DOHH2 (cell line): ENCODE measurements at regions not wholly inside any gene's neighbourhood (a gene's known extent, or its start where the extent isn't known, plus 50 kb on each side); places are given as distances from the start of the nearest gene placed in this dataset.

Experiments used
- H3F3A ChIP-seq: fragments of 200-600 bp; sonication (generic), shearing (Covaris generic); 2 replicates; pipeline ENCODE4 v1.6.0; 2016; ENCODE audit warnings: antibody characterized with exemption, mild to moderate bottlenecking; ENCODE audit not compliant: control insufficient read depth, insufficient read depth
- H3K27ac ChIP-seq: fragments of 200-600 bp; sonication (generic); 2 replicates; pipeline ENCODE4 v1.5.1; 2014; ENCODE audit warnings: low read depth, mild to moderate bottlenecking, low read length, moderate library complexity
- H3K27me3 ChIP-seq: fragments of 200-600 bp; sonication (generic); 2 replicates; pipeline ENCODE4 v1.6.1; 2014; ENCODE audit warnings: mild to moderate bottlenecking, low read length, mixed read lengths; ENCODE audit not compliant: control insufficient read depth
- H3K36me3 ChIP-seq: fragments of 200-600 bp; sonication (generic); 2 replicates; pipeline ENCODE4 v1.6.1; 2014; ENCODE audit warnings: mild to moderate bottlenecking, low read length, moderate library complexity, mixed read lengths; ENCODE audit not compliant: control insufficient read depth
- H3K4me1 ChIP-seq: fragments of 200-600 bp; sonication (generic); 2 replicates; pipeline ENCODE4 v1.6.1; 2014; ENCODE audit warnings: mild to moderate bottlenecking, low read length, mixed read lengths; ENCODE audit not compliant: control insufficient read depth
- H3K4me2 ChIP-seq: fragments of 200-600 bp; sonication (generic); 2 replicates; pipeline ENCODE4 v1.6.0; 2014; ENCODE audit warnings: mild to moderate bottlenecking, low read length, moderate library complexity
- H3K4me3 ChIP-seq: fragments of 200-600 bp; sonication (generic); 2 replicates; pipeline ENCODE4 v1.5.1; 2014; ENCODE audit warnings: mild to moderate bottlenecking, low read length, mixed read lengths
- H3K79me2 ChIP-seq: fragments of 200-600 bp; sonication (generic); 2 replicates; pipeline ENCODE4 v1.6.1; 2014; ENCODE audit warnings: mild to moderate bottlenecking, low read length, mixed read lengths; ENCODE audit not compliant: control insufficient read depth
- H3K9me2 ChIP-seq: fragments of 200-600 bp; sonication (generic); replicated peaks from 2 replicates; pipeline ENCODE4 v1.6.1; 2014; ENCODE audit warnings: mild to moderate bottlenecking, low read length, mixed read lengths; ENCODE audit not compliant: control insufficient read depth
- H3K9me3 ChIP-seq: fragments of 200-600 bp; sonication (generic); 2 replicates; pipeline ENCODE4 v1.6.1; 2014; ENCODE audit warnings: antibody characterized with exemption, low read length, mixed read lengths; ENCODE audit not compliant: control insufficient read depth, insufficient read depth
- H4K20me1 ChIP-seq: fragments of 200-600 bp; sonication (generic); 2 replicates; pipeline ENCODE4 v1.6.0; 2014; ENCODE audit warnings: low read depth, mild to moderate bottlenecking, antibody characterized with exemption, low read length, moderate library complexity; ENCODE audit not compliant: control insufficient read depth, insufficient read depth
- EZH2phosphoT487 ChIP-seq: fragments of 200-600 bp; sonication (generic); IDR thresholded peaks from 2 replicates; pipeline ENCODE4 v1.6.1; 2017; ENCODE audit warnings: borderline replicate concordance, mild to moderate bottlenecking, antibody characterized with exemption, low read length, moderate library complexity, mixed read lengths
- TF ChIP-seq, protein P1 (sequence below): fragments of 200-600 bp; sonication (generic); IDR thresholded peaks from one replicate; pipeline ENCODE4 v1.5.1; 2014; ENCODE audit warnings: antibody characterized with exemption, mild to moderate bottlenecking, low read depth, low read length; ENCODE audit not compliant: poor library complexity, severe bottlenecking

DNA sequence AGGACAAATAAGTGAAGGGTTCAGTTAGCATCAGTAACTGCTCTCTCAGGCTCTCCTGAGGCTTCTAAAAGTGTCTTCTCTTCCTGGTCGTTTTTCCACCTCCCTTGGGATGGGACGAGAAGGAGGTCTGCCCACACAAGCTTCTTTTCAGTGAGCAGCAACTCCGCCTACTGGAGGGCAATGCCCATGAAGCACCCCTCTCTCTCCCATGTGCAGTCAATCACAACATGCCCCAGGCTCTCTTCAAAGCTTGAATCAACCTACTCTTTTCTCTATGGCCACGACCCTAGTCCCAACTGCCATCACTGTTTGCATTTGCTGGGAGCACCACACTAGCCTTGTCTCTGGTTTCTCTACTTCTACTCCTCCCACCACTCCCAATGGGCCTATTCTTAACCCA is 135.6 kb downstream of the RPS24 start:
- Histone ChIP-seq H3K4me1 (peaks cover 9% of the 10 kb centered on the region), H3K27me3 (peaks cover 12% of the 10 kb centered on the region; the same call in 1 of the 2 replicates)
- TF ChIP-seq EZH2phosphoT487: no peak
- TF ChIP-seq, protein P1, sequence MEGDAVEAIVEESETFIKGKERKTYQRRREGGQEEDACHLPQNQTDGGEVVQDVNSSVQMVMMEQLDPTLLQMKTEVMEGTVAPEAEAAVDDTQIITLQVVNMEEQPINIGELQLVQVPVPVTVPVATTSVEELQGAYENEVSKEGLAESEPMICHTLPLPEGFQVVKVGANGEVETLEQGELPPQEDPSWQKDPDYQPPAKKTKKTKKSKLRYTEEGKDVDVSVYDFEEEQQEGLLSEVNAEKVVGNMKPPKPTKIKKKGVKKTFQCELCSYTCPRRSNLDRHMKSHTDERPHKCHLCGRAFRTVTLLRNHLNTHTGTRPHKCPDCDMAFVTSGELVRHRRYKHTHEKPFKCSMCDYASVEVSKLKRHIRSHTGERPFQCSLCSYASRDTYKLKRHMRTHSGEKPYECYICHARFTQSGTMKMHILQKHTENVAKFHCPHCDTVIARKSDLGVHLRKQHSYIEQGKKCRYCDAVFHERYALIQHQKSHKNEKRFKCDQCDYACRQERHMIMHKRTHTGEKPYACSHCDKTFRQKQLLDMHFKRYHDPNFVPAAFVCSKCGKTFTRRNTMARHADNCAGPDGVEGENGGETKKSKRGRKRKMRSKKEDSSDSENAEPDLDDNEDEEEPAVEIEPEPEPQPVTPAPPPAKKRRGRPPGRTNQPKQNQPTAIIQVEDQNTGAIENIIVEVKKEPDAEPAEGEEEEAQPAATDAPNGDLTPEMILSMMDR: no peak

GRCh38 chr10:78170026-78170475 is 136.4 kb downstream of the RPS24 start:
- H3K4me2 ChIP-seq: no peak overlapping the region

More for the DNA sequence above, 135.6 kb downstream of the RPS24 start:
- Histone ChIP-seq H3K4me2 (no peak overlapping the region), H3K9me2 (no peaks in the 10 kb centered on the region), H3K79me2 (no peaks in the 10 kb centered on the region), H4K20me1 (no peaks in the 10 kb centered on the region), H3K9me3 (no peaks in the 10 kb centered on the region), H3K36me3 (no peaks in the 10 kb centered on the region), H3F3A (no peaks in the 10 kb centered on the region), H3K27ac (no peak overlapping the region), H3K4me3 (no peak overlapping the region)

GRCh38 chr10:78171633-78172400 is 138.2 kb downstream of the RPS24 start:
- TF ChIP-seq, protein P1: no peak
- no peak for TF ChIP-seq EZH2phosphoT487
- H3K79me2 ChIP-seq: no peaks in the 10 kb centered on the region
- H3F3A ChIP-seq: no peaks in the 10 kb centered on the region
- no peaks in the 10 kb centered on the region for H3K36me3 ChIP-seq
- H3K27ac ChIP-seq: no peak overlapping the region
- no peaks in the 10 kb centered on the region for H3K9me3 ChIP-seq
- no peak overlapping the region for H3K4me3 ChIP-seq
- H3K9me2 ChIP-seq: no peaks in the 10 kb centered on the region
- H3K4me2 ChIP-seq: no peak overlapping the region; the same call in 1 of the 2 replicates
- peaks cover 12% of the 10 kb centered on the region; the same call in 1 of the 2 replicates for H3K27me3 ChIP-seq
- peaks cover 9% of the 10 kb centered on the region for H3K4me1 ChIP-seq
- H4K20me1 ChIP-seq: no peaks in the 10 kb centered on the region

More at GRCh38 chr10:78170026-78170475, 136.4 kb downstream of the RPS24 start:
- Histone ChIP-seq H4K20me1 (no peaks in the 10 kb centered on the region), H3K9me2 (no peaks in the 10 kb centered on the region), H3K4me3 (no peak overlapping the region), H3K4me1 (peaks cover 9% of the 10 kb centered on the region), H3K36me3 (no peaks in the 10 kb centered on the region), H3F3A (no peaks in the 10 kb centered on the region), H3K27me3 (peaks cover 12% of the 10 kb centered on the region; the same call in 1 of the 2 replicates), H3K79me2 (no peaks in the 10 kb centered on the region), H3K9me3 (no peaks in the 10 kb centered on the region), H3K27ac (no peak overlapping the region)
- TF ChIP-seq, protein P1: no peak
- TF ChIP-seq EZH2phosphoT487: no peak
